Stimulated activated CD4-positive, alpha-beta T cell treated with anti-CD3 and anti-CD28 coated beads, Interleukin-15, amount 100 ng/mL, for 24 hours (primary cell): ENCODE measurements at regions not wholly inside any gene's neighbourhood (a gene's known extent, or its start where the extent isn't known, plus 50 kb on each side); places are given as distances from the start of the nearest gene placed in this dataset.

Experiments used
- DNase-seq: peaks from one replicate; pipeline ENCODE4 v3.0.0-alpha.2; 2020

DNA sequence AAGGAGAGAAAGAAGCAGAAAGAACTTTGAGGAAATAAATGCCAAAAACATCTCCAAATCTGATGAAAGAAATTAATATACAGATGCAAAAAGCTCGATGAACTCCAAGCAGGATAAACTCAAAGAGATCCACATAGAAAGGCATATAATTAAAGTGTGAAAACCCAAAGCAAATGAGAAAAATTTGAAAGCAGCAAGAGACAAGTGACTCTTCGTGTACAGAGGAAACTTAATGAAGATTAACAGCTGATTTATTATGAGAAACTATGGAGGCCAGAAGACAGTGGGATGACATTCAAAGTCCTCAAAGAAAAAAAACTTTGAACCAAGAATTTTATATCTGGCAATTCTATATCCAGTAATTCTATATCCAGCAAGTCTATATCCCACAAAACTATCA is 163.0 kb upstream of the TMCC3 start:
- no peak for DNase-seq

DNA sequence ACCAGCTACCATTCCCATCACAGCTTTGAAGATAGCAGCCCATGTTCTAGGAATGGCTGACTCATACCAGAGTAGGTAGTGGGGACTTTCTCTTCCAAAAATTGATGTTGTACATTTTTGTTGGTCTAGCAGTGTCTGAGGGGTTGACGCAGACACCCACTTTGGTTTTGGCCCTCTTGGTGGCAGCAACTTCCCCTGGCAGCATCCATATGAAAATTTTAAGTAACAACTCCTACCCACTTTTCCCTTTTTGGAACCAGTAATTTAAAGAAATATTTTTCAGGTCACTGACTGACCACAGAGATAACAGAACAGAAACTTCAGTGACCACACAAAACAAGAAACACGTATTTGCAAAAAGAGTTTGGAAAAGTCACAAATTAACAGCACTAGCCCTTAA is 162.0 kb upstream of the TMCC3 start:
- no peak for DNase-seq

DNA sequence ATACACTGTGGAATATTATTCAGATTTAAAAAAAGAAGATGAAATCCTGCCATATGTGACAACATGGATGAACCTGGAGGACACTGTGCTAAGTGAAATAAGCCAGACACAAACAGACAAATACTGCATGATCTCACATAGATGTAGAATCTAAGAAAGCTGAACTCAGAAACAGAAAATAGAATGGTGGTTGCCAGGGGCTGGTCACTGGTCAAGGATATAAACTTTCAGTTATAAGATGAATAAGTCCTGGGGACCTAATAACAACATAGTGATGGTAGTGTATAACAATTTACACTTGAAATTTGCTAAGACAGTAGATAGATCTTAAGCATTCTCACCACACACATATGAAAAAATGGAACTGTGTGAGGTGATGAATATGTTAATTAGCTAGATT is 161.3 kb upstream of the TMCC3 start:
- DNase-seq: no peak

DNA sequence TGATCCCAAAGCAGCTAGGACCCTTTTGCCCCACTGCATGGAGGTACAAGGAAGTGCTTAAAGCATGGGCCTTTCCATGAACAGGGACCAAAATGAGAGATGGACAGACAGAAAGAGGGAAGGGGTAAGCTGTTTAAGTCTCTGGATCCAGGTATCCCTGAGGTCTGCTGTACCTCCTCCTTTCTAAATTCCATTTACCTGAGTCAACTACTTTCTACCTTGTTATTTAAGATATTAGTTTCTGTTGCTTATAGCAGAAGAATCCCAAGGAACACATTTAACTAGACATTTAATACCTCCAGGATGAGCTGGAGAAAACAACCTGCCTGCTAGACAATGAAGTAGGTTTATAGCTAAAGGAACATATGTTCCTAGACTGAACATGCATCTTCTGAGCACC is 157.6 kb upstream of the TMCC3 start:
- DNase-seq: no peak

- DNase-seq: no peak
Measured at GRCh38 chr12:94806617-94807016, 156.3 kb upstream of the TMCC3 start.

DNA sequence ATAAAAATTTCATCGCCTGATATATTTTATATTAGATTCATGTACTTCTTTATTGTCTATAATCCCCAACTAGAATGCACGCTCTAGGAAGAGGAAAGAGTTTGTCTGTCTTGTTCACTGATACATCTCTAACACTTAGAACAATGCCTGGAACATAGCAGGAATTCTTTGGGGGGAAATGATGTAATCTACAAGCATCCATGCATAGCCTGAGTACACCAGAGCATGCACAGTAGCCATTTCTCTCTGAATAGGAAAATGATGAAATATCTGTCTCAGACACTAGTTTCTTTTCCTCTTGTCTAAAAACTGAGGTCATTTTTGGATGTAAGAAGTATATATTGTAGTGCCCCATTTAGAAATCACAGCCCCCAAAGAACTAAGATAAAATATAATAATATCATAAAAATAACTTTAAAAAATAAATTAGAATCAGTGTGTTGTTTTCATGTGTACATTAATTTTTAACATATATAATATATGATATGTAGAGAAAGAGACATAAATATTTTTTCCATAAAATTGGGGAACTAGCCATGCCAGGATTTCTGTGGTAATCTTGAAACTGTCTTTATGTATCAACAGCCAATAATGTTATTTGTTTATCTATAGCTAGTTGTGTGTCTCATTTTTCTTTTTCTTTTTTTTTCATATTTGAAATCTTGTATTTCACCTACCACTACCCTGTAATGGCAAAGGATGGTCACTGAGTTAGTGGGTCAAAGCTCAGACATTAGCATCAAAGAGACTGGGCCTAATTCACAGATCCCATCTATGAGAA is 155.6 kb upstream of the TMCC3 start:
- DNase-seq: no peak

DNA sequence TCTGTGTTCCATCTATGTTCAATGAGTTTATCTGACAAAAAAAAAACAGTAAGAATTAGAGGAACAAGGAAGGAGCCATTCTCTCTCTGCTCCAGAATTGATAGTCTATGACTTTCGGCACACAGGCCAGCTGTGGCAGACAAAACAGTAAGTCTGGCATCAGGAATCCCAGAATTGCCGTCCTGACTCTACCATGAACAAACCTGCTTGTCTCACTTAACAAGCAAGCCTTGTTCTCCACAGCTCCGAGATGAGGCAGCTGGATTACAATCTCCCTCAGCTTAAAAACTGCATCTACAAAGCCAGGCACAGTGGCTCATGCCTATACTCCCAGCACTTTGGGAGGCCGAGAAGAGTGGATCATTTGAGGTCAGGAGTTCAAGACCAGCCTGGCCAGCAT is 153.6 kb upstream of the TMCC3 start:
- DNase-seq: no peak

DNA sequence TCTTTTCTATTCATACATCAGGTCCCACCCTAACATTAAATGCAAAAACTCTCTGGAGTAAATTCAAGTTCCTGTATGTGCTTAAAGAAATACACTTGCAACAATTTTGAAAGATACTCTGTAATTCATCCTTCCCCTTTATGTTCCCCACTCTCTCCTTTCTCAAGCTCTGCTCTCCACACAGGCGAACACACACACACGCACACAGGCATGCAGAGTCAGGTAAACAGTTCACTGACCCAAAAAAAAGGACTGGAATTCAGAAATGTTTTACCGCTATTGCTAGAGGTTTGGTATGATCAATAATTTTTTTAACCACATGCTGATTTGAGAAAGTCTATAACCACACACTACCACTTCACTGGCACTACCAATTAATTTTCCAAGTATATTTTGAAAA is 152.4 kb upstream of the TMCC3 start:
- DNase-seq: no peak

DNA sequence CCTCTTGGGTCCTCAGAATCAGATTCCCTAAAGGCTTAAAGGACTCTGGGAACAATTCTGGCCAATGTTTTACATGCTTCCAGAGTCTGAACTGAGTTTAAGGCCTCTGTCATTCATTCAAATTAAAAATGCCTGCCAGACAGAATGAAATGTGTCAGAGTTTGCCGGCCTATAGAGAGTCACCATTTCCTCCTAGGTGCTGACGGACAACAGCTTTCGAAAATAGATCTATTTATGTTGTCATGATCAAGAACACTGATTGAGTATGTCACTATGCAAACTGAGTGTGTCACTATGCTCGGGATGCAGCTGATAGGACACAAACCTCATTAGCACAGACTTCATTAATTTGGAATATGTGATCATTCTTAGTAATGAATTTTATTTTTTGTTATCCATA is 151.4 kb upstream of the TMCC3 start:
- no peak for DNase-seq

DNA sequence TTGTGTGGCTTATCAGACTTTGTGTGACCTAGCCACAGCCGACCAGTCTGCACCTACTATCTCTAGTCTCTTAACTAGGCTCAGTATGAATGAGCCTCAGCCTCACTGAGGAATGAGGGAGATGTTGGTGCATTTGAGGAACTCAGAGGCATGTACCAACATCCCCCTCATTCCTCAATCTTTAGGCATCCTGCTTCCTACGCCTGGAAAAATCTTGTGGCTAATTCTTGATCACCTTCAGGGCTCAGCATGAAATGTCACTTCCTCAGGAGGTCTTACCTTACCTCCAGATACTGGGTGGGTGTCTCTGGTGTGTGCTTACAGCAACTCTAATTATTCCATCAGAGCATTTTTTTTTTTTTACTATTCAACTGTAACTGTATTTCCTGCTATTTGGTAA is 148.8 kb upstream of the TMCC3 start:
- no peak for DNase-seq

- DNase-seq: no peak
Measured at GRCh38 chr12:94798113-94798512, 147.8 kb upstream of the TMCC3 start.

- no peak for DNase-seq
Measured at GRCh38 chr12:94795520-94795919, 145.2 kb upstream of the TMCC3 start.

DNA sequence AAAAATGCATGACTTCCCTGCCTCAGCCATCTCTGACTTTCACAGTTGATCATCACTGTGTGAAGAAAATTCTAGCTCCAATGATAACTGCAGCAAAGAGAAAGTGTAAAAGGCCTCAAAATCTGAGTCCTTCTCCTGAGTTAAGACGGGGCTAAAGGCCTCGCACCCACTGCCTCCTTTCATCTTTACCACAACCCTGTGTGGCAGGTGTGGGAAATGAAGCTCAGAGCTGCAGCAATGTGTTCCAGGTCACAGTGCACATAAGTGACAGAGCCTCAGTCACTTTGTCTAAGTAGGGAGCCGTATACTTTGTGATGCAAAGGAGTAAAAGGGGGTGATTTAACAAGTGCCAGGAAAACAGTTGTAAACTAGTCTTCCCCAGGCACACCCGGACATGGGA is 144.7 kb upstream of the TMCC3 start:
- no peak for DNase-seq

DNA sequence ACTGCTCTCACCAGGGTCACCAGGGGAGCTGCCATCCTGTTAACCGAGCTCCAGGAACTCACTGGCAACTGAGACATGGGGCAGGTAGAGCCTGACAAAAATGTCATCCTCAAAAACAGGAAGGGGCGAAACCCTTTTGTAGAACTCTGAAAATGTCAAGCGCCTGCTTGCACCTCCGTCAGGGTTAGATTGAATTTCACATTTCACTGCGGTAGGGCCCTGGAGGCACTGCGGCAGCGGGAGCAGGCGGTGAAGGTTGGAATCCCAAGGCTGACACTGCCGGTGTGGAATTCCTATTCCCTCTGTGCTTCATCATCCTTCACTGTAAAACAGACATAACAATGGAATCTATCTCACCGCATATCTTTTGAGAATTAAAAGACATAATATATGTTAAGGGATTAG is 142.8 kb upstream of the TMCC3 start:
- no peak for DNase-seq

- DNase-seq: no peak
Measured at GRCh38 chr12:94792693-94793092, 142.3 kb upstream of the TMCC3 start.

DNA sequence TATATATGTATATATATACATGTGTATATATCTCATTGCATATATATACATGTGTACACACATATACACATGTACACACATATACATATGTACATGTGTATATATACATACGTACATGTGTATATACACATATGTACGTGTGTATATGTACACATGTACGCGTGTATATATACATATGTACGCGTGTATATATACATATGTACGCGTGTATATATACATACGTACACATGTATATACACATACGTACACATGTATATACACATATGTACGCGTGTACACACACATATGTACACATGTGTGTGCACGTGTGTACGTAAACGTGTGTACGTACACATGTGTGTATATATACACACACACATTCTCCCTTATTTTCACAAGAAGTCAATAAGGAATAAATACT is 141.6 kb upstream of the TMCC3 start:
- no peak for DNase-seq

DNA sequence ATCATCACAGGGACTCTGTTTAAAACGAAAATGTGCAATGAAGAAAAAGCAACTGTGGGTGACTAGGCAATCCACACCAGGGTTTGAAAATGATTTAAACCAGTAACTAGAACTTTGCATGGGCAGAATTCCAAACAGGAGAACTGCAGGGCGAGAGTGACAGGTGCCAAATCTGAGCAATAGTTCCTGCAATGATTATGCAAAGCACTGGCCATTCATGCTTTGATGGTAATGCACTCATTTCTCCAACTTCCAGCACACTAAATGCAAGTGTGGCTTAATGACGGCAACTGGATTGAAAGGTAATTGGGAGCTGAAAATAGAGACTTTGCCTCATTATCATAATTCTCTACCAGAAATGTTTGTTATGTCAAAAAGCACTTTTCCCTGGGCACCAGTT is 140.5 kb upstream of the TMCC3 start:
- no peak for DNase-seq

DNA sequence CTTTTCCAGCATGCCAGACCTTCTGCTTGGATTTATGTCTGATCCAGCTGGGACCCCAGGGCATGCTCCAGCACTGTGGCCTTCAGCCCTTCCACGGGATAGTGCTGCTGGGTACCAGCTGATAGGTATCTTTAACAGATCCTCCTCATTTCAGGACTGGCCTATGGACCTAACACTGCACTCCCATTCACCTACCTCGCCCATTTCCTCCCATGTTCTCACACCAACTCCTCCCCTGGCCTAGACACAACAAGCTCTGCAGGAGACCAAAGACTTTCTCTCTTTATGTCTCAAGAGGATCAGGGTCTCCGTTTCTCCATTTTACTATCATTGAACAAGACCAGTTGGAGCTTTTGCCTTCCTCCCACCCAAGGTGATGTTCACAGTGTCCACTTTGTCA is 140.0 kb upstream of the TMCC3 start:
- DNase-seq: no peak

- no peak for DNase-seq
Measured at GRCh38 chr12:94789510-94790225, 139.3 kb upstream of the TMCC3 start.

DNA sequence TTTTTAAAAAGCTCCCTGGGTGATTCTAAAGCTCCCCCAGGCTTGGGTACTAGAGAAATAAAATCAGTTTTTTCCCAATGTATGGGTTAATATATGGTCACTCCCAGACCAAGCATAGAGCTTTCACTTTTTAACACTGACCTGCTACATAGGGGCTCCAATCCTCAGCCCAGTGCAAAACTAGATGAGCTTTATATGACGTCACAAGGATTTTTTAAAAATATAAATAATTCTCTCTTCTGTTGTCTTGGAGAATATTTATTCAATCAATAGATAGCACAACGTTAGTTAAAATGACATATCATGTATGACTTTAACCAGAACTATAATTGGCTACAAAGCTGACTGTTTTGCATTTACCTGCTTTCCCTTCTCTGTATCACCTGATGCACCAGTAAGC is 137.9 kb upstream of the TMCC3 start:
- no peak for DNase-seq

GRCh38 chr12:94786906-94787305 is 136.5 kb upstream of the TMCC3 start:
- DNase-seq: no peak

GRCh38 chr12:94783862-94784261 is 133.5 kb upstream of the TMCC3 start:
- DNase-seq: no peak

DNA sequence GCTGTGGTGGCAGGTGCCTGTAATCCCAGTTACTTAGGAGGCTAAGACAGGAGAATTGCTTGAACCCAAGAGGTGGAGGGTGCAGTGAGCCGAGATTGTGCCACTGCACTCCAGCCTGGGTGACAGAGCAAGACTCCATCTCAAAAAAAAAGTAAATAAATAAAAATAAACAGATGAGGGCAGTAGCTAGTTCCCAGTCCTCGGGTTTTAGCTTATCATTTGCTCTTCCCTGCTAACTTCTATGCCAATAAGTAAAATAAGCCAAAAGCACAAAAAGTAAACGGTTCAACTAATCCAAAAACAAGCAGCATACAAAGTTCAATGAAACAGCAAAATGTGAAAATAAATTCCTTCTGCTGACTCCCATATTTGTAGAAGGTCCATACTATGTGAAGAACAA is 133.0 kb upstream of the TMCC3 start:
- no peak for DNase-seq

- DNase-seq: no peak
Measured at GRCh38 chr12:94781835-94782234, 131.5 kb upstream of the TMCC3 start.

DNA sequence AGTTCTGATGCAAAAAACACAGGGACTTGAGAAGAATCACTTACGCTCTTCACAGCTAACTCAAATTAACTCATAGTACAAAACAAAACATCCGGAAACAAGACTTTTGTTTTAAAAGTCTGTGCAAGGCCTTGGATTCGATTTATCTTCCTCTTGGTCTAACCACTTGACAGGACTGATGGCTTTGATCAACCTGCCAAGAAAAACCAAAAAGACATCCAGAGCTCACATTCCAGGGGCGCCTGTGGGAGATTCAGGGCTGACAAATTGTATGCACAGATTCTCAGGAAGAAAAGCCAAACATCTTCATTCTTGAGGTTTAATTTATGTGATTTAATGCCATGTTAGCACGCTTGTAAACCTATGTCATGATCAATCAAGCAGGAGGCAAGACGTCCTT is 129.1 kb upstream of the TMCC3 start:
- no peak for DNase-seq
